Heart right ventricle (tissue), 16 donors: ENCODE measurements at regions not wholly inside any gene's neighbourhood (a gene's known extent, or its start where the extent isn't known, plus 50 kb on each side); places are given as distances from the start of the nearest gene placed in this dataset.

ENCODE experiments used
- ATAC-seq, 8 donors: fragments of 200-7000 bp; cut with Tn5 transposase; one replicate each; pipeline ENCODE4 v1.9.1; 2020; ENCODE audit warnings: mild to moderate bottlenecking in 8 of 8, moderate library complexity in 8 of 8, moderate number of reproducible peaks in 1 of 8
- DNase-seq, 2 donors: peaks; one replicate each; pipeline ENCODE4 v3.0.0-alpha.2; 2020
- H3K27ac ChIP-seq, 10 donors: fragments of 200-600 bp; sonication (generic) in 2 of 10; one replicate each; pipeline versions ENCODE4 v1.5.0 to v1.8.0; 2020 to 2022; ENCODE audit warnings: mild to moderate bottlenecking in 3 of 10
- H3K27me3 ChIP-seq, 7 donors: fragments of 200-600 bp; one replicate each; pipeline ENCODE4 v1.8.0; 2021 to 2022; ENCODE audit warnings: mild to moderate bottlenecking in 2 of 7
- H3K36me3 ChIP-seq, 9 donors: fragments of 200-600 bp; sonication (generic) in 1 of 9; one replicate each; pipeline versions ENCODE4 v1.5.0 to v1.8.0; 2020 to 2022; ENCODE audit warnings: mild to moderate bottlenecking in 2 of 9
- H3K4me1 ChIP-seq, 9 donors: fragments of 200-600 bp; sonication (generic) in 1 of 9; one replicate each; pipeline versions ENCODE4 v1.5.0 to v1.8.0; 2020 to 2022; ENCODE audit warnings: mild to moderate bottlenecking in 4 of 9
- H3K4me3 ChIP-seq, 10 donors: fragments of 200-600 bp; sonication (generic) in 2 of 10; one replicate each; pipeline versions ENCODE4 v1.5.0 to v1.8.0; 2020 to 2022; ENCODE audit warnings: mild to moderate bottlenecking in 7 of 10, moderate library complexity in 2 of 10
- H3K9me3 ChIP-seq, 11 donors: fragments of 200-600 bp in 10 of 11; sonication (generic) in 2 of 11; one replicate each; pipeline versions ENCODE4 v1.5.0 to v1.8.0; 2013 to 2022; ENCODE audit warnings: mild to moderate bottlenecking in 2 of 11, control low read depth in 1 of 11, moderate library complexity in 1 of 11
- CTCF ChIP-seq, 9 donors: fragments of 200-600 bp; sonication (generic) in 2 of 9; IDR thresholded peaks; one replicate each; pipeline versions ENCODE4 v1.5.0 to v1.8.0; 2021 to 2022; ENCODE audit warnings: antibody characterized with exemption in 9 of 9, mild to moderate bottlenecking in 5 of 9, moderate library complexity in 1 of 9
- WGBS, 2 donors: extraction: QIAGEN DNeasy Blood & Tissue Kit; methylation state at CpG; one replicate each; pipeline ENCODE4 v1.1.7; 2013; ENCODE audit warnings: inconsistent platforms in 1 of 2; 5-methylcytosine and 5-hydroxymethylcytosine counted together
- intact Hi-C, 10 donors: fragments of 100-400 bp; cut with DNase I; formaldehyde crosslinking; loops; one replicate each; pipeline versions ENCODE4 v1.11.1 to v1.14.2; 2022
- donor health status: Arrhythmogenic right ventricular cardiomyopathy.
- donor health status: ischemic (EF 13 %, LVEDD 7.1; RV severe dilation, severe dysfunction).
- donor health status: healthy with polysubstance abuse.
- donor health status: DM: no; HTN: yes; CAD: no.
- donor health status: DM: no; HTN: no; CAD: no.
- donor health status: ischemic (EF 25% LVEDD 6.9; RV normal size, moderate dysfunction).
- donor health status: ischemic (EF 25% LVEDD 5.7; RV mildly dilated, moderate dysfunction).
- donor health status: healthy.
- donor health status: DM: yes; HTN: yes; CAD: no.
- donor health status: Ischemic cardiomyopathy.
- donor health status: ischemic (EF 35%, LVEDD 5.7; RV mildly dilated, moderate dysfunction).
- donor health status: nonischemic (EF 11% LVEDD 7.7; RV severe dilation, severe dysfunction).
- donor health status: DM: yes; HTN: yes; CAD: no.
- donor health status: PGD.
- donor health status: ischemic (EF 29% LVEDD 5.4; RV normal size, mild dysfunction).
- donor health status: nonischemic (EF 23%, LVEDD 6.1; RV moderate dilation, normal function).

- DNase-seq (no peak), ATAC-seq (no peak)
- intact Hi-C loops = loop anchor here in 1 of 10 donors (2.0 kb wide), 1 partner anchor 63 kb away; no protein-coding TSS in a partner anchor
- Histone ChIP-seq H3K4me1 (peaks cover 0 to 2% (median 0%) of the 10 kb centered on the region in 9 donors), H3K27ac (no peak overlapping the region), H3K9me3 (no peaks in the 10 kb centered on the region), H3K4me3 (no peak overlapping the region), H3K27me3 (peaks cover 0 to 24% (median 2%) of the 10 kb centered on the region in 7 donors), H3K36me3 (no peaks in the 10 kb centered on the region)
- 63 to 70% methylated on average over 5 of the region's 5 CpGs for WGBS, 2 donors
- TF ChIP-seq CTCF (IDR thresholded peaks at IDR 0.05) = no peak
Measured at GRCh38 chr1:162937716-162938395, 76.9 kb upstream of the CCDC190 start.

GRCh38 chr1:162930976-162931560 lies 70.1 kb upstream of the CCDC190 start:
- no peak for TF ChIP-seq CTCF (IDR thresholded peaks at IDR 0.05)
- 23 to 35% methylated on average over 3 of the region's 3 CpGs for WGBS, 2 donors
- no peak overlapping the region for H3K4me3 ChIP-seq
- H3K27me3 ChIP-seq = peaks cover 0 to 20% (median 0%) of the 10 kb centered on the region in 7 donors
- no peak overlapping the region for H3K27ac ChIP-seq
- ATAC-seq = no peak
- intact Hi-C loops = no loop called here
- H3K36me3 ChIP-seq = no peaks in the 10 kb centered on the region
- H3K4me1 ChIP-seq = peaks cover 0 to 9% (median 0%) of the 10 kb centered on the region in 9 donors
- no peaks in the 10 kb centered on the region for H3K9me3 ChIP-seq
- DNase-seq = no peak

- TF ChIP-seq CTCF (IDR thresholded peaks at IDR 0.05) = no peak
- DNase-seq = no peak
- H3K27ac ChIP-seq = no peak overlapping the region
- no peak overlapping the region for H3K4me3 ChIP-seq
- H3K36me3 ChIP-seq = no peaks in the 10 kb centered on the region
- peaks cover 0 to 9% (median 0%) of the 10 kb centered on the region in 9 donors for H3K4me1 ChIP-seq
- no peak for ATAC-seq
- H3K9me3 ChIP-seq = no peaks in the 10 kb centered on the region
- H3K27me3 ChIP-seq = peaks cover 0 to 16% (median 0%) of the 10 kb centered on the region in 7 donors
- intact Hi-C loops = no loop called here
Measured at GRCh38 chr1:162930532-162930931, 69.6 kb upstream of the CCDC190 start.

GRCh38 chr1:162929177-162929576 lies 68.2 kb upstream of the CCDC190 start:
- ATAC-seq (no peak), DNase-seq (no peak)
- intact Hi-C loops = loop anchor here in 1 of 10 donors (5.0 kb wide), 1 partner anchor 48 kb away; no protein-coding TSS in a partner anchor
- TF ChIP-seq CTCF (IDR thresholded peaks at IDR 0.05) = no peak
- Histone ChIP-seq H3K27ac (no peak overlapping the region), H3K4me1 (peaks cover 0 to 9% (median 0%) of the 10 kb centered on the region in 9 donors), H3K27me3 (peaks cover 0 to 11% (median 0%) of the 10 kb centered on the region in 7 donors), H3K4me3 (no peak overlapping the region), H3K9me3 (no peaks in the 10 kb centered on the region), H3K36me3 (no peaks in the 10 kb centered on the region)
- WGBS, 2 donors = 82 to 86% methylated on average over 3 of the region's 3 CpGs
